VCaP (cell line): ENCODE measurements at regions not wholly inside any gene's neighbourhood (a gene's known extent, or its start where the extent isn't known, plus 50 kb on each side); places are given as distances from the start of the nearest gene placed in this dataset.

Source experiments
- H3K27ac ChIP-seq: fragments of 450-650 bp; 2 replicates; pipeline ENCODE4 v1.5.1; 2017
- TF ChIP-seq, protein P1 (sequence below): fragments of 450-650 bp; conservative IDR thresholded peaks from 2 replicates; pipeline ENCODE4 v1.5.1; 2017; ENCODE audit warnings: mild to moderate bottlenecking, moderate library complexity

DNA sequence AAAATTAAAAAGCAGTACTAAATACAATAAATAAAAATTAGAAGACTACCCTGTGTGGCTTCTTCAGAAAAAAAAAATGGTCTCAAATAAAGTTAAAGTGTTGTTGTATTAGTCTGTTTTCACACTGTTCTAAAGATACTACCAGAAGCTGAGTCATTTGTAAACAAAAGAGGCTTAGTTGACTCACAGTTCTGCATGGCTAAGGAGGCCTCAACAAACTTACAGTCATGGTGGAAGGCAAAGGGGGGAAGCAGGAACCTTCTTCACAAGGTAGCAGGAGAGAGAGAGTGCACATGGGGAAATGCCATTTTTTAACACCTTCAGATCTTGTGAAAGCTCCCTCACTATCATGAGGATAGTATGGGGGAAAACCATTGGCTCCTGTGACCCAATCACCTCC, 612.8 kb downstream of the RNF144A start:
- TF ChIP-seq, protein P1, sequence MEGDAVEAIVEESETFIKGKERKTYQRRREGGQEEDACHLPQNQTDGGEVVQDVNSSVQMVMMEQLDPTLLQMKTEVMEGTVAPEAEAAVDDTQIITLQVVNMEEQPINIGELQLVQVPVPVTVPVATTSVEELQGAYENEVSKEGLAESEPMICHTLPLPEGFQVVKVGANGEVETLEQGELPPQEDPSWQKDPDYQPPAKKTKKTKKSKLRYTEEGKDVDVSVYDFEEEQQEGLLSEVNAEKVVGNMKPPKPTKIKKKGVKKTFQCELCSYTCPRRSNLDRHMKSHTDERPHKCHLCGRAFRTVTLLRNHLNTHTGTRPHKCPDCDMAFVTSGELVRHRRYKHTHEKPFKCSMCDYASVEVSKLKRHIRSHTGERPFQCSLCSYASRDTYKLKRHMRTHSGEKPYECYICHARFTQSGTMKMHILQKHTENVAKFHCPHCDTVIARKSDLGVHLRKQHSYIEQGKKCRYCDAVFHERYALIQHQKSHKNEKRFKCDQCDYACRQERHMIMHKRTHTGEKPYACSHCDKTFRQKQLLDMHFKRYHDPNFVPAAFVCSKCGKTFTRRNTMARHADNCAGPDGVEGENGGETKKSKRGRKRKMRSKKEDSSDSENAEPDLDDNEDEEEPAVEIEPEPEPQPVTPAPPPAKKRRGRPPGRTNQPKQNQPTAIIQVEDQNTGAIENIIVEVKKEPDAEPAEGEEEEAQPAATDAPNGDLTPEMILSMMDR = no peak
- H3K27ac ChIP-seq = no peak overlapping the region

DNA sequence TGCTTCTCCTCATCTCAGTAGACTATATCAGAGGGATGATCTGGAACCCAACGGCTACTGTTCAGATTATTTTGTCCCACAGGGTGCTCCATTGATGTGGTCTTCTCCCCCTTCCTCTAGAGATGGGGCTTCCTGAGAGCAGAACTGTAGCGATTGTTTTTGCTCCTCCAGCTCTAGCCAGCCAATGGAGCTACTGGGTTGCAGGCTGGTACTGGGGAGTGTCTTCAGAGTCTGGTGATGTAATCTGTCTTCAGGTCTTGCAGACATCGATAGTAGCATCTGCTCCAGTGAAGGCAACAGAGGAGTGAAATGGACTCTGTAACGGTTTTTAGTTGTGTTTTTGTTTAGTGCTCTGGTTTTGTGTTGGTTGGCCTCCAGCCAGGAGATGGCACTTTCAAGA, 621.9 kb downstream of the RNF144A start:
- TF ChIP-seq, protein P1 = no peak
- no peak overlapping the region for H3K27ac ChIP-seq

DNA sequence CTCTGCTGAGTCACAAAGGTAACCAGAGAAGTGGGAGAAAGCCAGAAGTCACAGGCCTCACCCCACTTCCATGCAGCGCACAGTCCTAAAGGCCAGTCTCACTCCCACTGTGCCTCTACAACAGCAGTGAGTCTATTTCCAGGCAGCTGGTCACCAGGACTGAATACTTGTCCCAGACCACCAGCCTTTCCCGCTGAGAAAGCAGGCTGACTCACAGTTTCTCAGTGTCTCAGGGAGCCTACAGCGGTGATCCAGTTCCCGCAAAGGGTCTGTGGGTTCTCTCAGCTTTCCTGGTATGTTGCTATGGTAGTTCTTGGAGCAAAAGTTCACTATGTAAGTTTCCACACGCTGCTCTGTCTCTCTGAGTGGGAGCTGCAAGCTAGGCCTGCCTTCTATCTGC, 622.5 kb downstream of the RNF144A start:
- TF ChIP-seq, protein P1 = no peak

DNA sequence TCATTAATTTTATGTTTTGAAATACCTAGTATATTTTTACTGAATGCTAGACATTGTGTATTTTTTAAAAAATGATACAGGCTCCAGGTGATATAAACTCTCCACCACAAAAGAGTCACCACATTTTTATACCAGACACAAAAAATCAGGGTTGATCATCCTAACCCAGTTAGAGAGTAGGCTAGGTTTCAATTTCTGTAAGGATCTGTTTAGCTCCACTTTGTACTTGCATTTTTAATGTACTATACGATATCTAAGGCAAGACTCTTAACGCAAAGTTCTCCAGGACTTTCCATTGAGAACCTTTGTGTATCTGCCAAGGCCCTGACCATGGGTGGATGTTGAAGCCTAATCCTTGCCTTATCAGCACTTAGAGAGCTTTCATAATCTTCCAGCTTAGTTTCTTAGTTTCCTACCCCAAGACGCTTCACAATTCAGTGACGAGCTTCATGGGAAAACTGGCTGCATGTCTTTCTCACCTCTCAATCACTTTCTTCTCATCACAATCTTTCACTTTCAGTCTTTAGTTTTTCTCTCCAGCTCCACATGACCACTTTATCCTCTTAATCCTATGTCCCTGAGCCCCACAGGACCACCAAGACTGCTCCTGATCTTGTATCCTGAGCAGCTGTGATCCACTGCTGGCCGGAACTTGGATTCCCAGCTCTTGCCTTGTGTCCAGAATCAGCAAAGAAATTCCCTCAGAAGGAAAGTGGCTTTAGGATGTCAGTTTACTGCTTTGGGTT, 635.8 kb downstream of the RNF144A start:
- TF ChIP-seq, protein P1 = no peak
- no peak overlapping the region for H3K27ac ChIP-seq

More for the DNA sequence above, 622.5 kb downstream of the RNF144A start:
- H3K27ac ChIP-seq = no peak overlapping the region

DNA sequence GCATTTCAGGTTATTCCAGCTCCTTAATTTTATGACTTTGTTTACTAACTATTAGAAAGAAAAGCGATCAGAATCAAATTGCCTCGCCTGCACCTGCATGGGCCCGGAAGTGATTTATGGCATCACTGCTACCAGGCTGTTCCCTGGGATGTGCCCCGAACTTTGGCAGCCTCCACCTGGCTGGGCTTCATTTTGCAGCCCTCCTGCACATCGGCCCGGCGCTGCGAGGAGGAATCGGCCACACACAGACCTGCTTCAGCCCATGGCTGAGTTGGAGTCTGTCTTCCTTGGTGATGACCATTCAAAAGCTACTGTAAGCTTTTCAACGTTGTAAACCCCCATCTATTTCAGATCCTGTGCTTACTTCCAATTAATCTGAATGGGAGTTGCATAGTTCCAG, 638.0 kb downstream of the RNF144A start:
- TF ChIP-seq, protein P1 = no peak

DNA sequence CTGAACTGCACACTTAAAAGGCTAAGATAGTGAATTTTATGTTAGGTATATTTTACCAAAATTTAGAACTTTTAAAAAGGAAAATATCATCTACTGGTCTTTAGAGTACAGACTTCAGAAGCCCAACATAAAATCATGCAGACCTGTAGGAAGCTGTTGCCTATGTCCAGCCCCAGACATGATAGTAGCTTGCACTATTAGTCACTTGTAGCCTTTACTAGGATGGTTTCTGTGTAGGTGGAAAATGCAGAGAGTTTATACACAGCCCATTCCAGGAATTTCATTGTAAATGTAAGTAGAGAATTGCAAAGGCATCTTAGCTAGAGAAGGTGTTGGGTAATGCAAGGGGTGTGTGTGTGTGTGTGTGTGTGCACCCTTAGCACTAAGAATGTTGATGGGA, 640.2 kb downstream of the RNF144A start:
- H3K27ac ChIP-seq = no peak overlapping the region
- TF ChIP-seq, protein P1 = no peak

More for the DNA sequence above, 638.0 kb downstream of the RNF144A start:
- no peak overlapping the region for H3K27ac ChIP-seq

DNA sequence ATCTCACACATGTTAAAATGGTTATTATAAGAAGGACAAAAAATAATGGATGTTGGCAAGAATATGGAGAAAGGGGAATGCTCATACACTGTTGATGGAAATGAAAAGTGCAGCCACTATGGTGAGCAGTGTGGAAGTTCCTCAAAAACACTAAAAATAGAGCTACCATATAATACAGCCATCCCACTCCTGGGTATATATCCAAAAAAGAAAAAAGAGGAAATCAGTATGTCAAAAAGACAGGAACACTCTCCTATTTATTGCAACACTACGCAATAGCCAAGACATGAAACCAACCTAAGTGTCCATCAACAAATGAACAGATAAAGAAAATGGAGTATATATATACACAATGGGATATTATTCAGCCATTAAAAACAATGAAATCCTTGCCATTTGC, 642.6 kb downstream of the RNF144A start:
- TF ChIP-seq, protein P1 = no peak
- no peak overlapping the region for H3K27ac ChIP-seq
